Mesendoderm (in vitro differentiated cells): ENCODE measurements at regions not wholly inside any gene's neighbourhood (a gene's known extent, or its start where the extent isn't known, plus 50 kb on each side); places are given as distances from the start of the nearest gene placed in this dataset.
A peak's percentile ranks its signal among the peaks of the same experiment; 100 is the strongest.

ENCODE experiments used
- DNase-seq: peaks from one replicate; pipeline ENCODE4 v3.0.0; 2013
- H2AK5ac ChIP-seq: 2 replicates; pipeline ENCODE4 v1.6.1; 2013; ENCODE audit warnings: low read length, inconsistent platforms
- H2BK120ac ChIP-seq: 2 replicates; pipeline ENCODE4 v1.6.1; 2013; ENCODE audit warnings: low read depth, mild to moderate bottlenecking, low read length, moderate library complexity, mixed read lengths
- H2BK15ac ChIP-seq: replicated peaks from 2 replicates; pipeline ENCODE4 v1.6.1; 2013; ENCODE audit warnings: low read depth, mild to moderate bottlenecking, moderate library complexity
- H2BK5ac ChIP-seq: 2 replicates; pipeline ENCODE4 v1.6.1; 2013; ENCODE audit warnings: low read length, inconsistent platforms
- H3K18ac ChIP-seq: 2 replicates; pipeline ENCODE4 v1.6.1; 2013; ENCODE audit warnings: mild to moderate bottlenecking, low read length, mixed read lengths
- H3K23ac ChIP-seq: one replicate; pipeline ENCODE4 v1.6.1; 2013; ENCODE audit warnings: low read length
- H3K27ac ChIP-seq: 2 replicates; pipeline ENCODE4 v1.5.1; 2013; ENCODE audit warnings: low read depth, mild to moderate bottlenecking, inconsistent platforms, low read length, moderate library complexity
- H3K27me3 ChIP-seq: 2 replicates; pipeline ENCODE4 v1.6.1; 2013; ENCODE audit warnings: low read length, control low read depth, mild to moderate bottlenecking, inconsistent platforms; ENCODE audit not compliant: insufficient read depth, poor library complexity
- H3K36me3 ChIP-seq: 2 replicates; pipeline ENCODE4 v1.6.1; 2013; ENCODE audit warnings: low read length, inconsistent platforms; ENCODE audit not compliant: control insufficient read depth, insufficient read depth
- H3K4ac ChIP-seq: one replicate; pipeline ENCODE4 v1.6.1; 2013; ENCODE audit warnings: low read depth, mild to moderate bottlenecking, low read length, moderate library complexity
- H3K4me1 ChIP-seq: 2 replicates; pipeline ENCODE4 v1.6.1; 2013; ENCODE audit warnings: low read depth, low read length, inconsistent platforms; ENCODE audit not compliant: control insufficient read depth
- H3K4me2 ChIP-seq: 2 replicates; pipeline ENCODE4 v1.6.1; 2013; ENCODE audit warnings: low read length
- H3K4me3 ChIP-seq: 2 replicates; pipeline ENCODE4 v1.5.1; 2013; ENCODE audit warnings: mild to moderate bottlenecking, low read length
- H3K56ac ChIP-seq: one replicate; pipeline ENCODE4 v1.6.1; 2013; ENCODE audit warnings: low read length
- H3K79me1 ChIP-seq: 2 replicates; pipeline ENCODE4 v1.6.1; 2013; ENCODE audit warnings: low read length, inconsistent platforms
- H3K79me2 ChIP-seq: 2 replicates; pipeline ENCODE4 v1.6.1; 2013; ENCODE audit warnings: mild to moderate bottlenecking, low read length; ENCODE audit not compliant: control insufficient read depth, insufficient read depth
- H3K9ac ChIP-seq: 2 replicates; pipeline ENCODE4 v1.6.1; 2013; ENCODE audit warnings: low read length, inconsistent platforms
- H4K5ac ChIP-seq: one replicate; pipeline ENCODE4 v1.6.1; 2013; ENCODE audit warnings: low read length
- H4K8ac ChIP-seq: one replicate; pipeline ENCODE4 v1.6.1; 2013; ENCODE audit warnings: low read depth, mild to moderate bottlenecking, control low read depth, low read length, moderate library complexity
- WGBS: extraction: QIAGEN DNeasy Blood & Tissue Kit; methylation state at CpG from one replicate; pipeline ENCODE4 v1.1.7; 2013; ENCODE audit warnings: low lambda C conversion rate, missing lambda C conversion rate; ENCODE audit not compliant: insufficient coverage; ENCODE audit errors: extremely low coverage; 5-methylcytosine and 5-hydroxymethylcytosine counted together

DNA sequence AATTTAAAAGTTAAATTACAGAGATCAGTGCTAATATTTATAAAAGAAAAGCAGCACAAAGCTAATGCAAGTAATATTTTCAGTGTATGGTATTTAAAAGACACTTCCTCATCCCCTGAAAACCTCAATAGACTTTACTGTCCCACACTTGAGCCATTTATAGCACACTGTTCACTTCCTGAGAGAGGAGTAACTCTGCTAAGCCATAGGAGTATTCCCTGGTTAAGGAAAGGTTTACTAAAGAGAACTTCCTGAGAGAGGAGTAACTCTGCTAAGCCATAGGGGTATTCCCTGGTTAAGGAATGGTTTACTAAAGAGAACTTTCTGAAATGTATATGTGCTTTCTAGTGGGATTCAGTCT, 159.4 kb downstream of the NHLRC3 start:
- H4K5ac ChIP-seq, result no peak overlapping the region
- no peak overlapping the region for H2BK5ac ChIP-seq
- no peak overlapping the region for H4K8ac ChIP-seq
- H3K79me1 ChIP-seq, result no peaks in the 10 kb centered on the region
- H3K9ac ChIP-seq, result no peak overlapping the region
- H3K4me1 ChIP-seq, result peaks cover 6% of the 10 kb centered on the region
- no peak overlapping the region for H3K4ac ChIP-seq
- no peak overlapping the region for H2AK5ac ChIP-seq
- no peak overlapping the region for H3K27ac ChIP-seq
- no peak overlapping the region for H3K4me3 ChIP-seq
- H3K18ac ChIP-seq, result no peak overlapping the region
- DNase-seq, result no peak
- H3K56ac ChIP-seq, result no peak overlapping the region
- no peak overlapping the region for H3K4me2 ChIP-seq
- H3K23ac ChIP-seq, result no peak overlapping the region
- H3K79me2 ChIP-seq, result no peaks in the 10 kb centered on the region
- H3K36me3 ChIP-seq, result no peaks in the 10 kb centered on the region
- H3K27me3 ChIP-seq, result no peaks in the 10 kb centered on the region
- no peak overlapping the region for H2BK120ac ChIP-seq
- no peak overlapping the region for H2BK15ac ChIP-seq

DNA sequence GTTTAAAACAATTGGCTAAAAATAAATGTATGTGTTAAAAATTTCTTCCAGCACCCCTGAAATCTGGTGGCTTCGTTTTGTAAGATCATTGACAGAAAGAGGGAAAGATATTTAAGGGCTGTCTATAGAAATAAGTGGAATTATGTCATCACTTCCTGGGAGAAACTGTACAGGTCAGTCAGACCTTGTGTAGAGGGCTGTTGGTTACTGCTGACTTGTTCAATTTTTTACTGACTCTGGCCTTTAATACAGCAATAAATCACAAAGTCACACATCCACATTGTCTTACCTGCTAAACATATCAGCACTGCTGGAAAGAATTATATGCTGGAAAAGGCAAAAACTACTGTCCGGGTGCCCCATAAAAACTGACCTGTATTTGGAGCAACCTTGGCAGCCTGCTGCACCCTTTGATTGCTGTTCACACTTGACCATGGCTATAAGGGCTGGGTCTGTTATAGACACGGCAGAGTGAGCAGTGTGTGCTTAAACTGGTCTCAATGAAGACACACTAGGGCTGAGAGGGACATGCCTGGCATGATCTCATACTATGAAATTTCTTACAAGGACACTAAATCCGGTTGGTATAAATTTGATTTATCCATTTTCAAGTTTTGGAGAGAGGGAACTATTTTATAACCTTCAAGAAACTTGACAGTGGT, 162.1 kb downstream of the NHLRC3 start:
- H3K79me2 ChIP-seq, result no peaks in the 10 kb centered on the region
- DNase-seq, result peak; percentile 6
- H2BK5ac ChIP-seq, result peak overlapping the region; percentile 64
- H3K27ac ChIP-seq, result peak overlapping the region; percentile 54
- peaks cover 6% of the 10 kb centered on the region for H3K4me1 ChIP-seq
- H3K4me3 ChIP-seq, result no peak overlapping the region
- no peak overlapping the region for H3K4me2 ChIP-seq
- H4K8ac ChIP-seq, result no peak overlapping the region
- no peaks in the 10 kb centered on the region for H3K27me3 ChIP-seq
- H2AK5ac ChIP-seq, result no peak overlapping the region
- no peaks in the 10 kb centered on the region for H3K36me3 ChIP-seq
- peak overlapping the region; percentile 99 for H2BK120ac ChIP-seq
- WGBS, result no CpG with 5 or more reads among the region's 4 CpGs
- H3K9ac ChIP-seq, result no peak overlapping the region
- no peaks in the 10 kb centered on the region for H3K79me1 ChIP-seq
- H3K56ac ChIP-seq, result peak overlapping the region; percentile 82
- no peak overlapping the region for H3K4ac ChIP-seq
- H3K18ac ChIP-seq, result peak overlapping the region; percentile 96
- no peak overlapping the region for H2BK15ac ChIP-seq
- H4K5ac ChIP-seq, result no peak overlapping the region
- H3K23ac ChIP-seq, result no peak overlapping the region

DNA sequence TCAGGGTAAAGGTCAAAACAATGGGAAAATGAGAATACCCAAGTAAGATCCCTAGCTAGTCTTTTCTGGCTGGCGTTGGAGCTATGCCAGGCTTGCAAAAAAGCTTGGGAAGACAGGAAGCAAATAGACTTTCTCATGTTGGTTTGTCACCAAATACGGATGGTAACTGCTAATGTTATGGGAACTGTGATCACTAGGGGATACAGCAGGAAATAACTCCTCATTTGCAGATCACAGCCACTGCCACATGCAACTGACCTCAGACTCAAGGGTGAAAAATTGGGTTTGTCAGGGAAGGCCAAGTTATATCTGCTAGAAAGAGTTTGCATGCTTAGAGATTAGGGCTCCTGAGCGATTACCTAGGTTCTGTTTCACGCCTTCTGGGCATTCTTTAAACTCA, 162.9 kb downstream of the NHLRC3 start:
- Histone ChIP-seq H3K27me3 (no peaks in the 10 kb centered on the region), H2BK5ac (no peak overlapping the region), H3K23ac (no peak overlapping the region), H3K9ac (no peak overlapping the region), H3K36me3 (no peaks in the 10 kb centered on the region), H3K4me1 (peaks cover 6% of the 10 kb centered on the region), H2BK15ac (no peak overlapping the region), H3K79me2 (no peaks in the 10 kb centered on the region), H3K56ac (no peak overlapping the region), H3K4me3 (no peak overlapping the region), H4K8ac (no peak overlapping the region), H2AK5ac (no peak overlapping the region), H3K79me1 (no peaks in the 10 kb centered on the region), H2BK120ac (no peak overlapping the region), H3K18ac (no peak overlapping the region), H4K5ac (no peak overlapping the region), H3K4ac (no peak overlapping the region), H3K27ac (peak overlapping the region; percentile 54), H3K4me2 (no peak overlapping the region)
- WGBS, result no CpG with 5 or more reads among the region's 4 CpGs
- DNase-seq, result peak; percentile 97

DNA sequence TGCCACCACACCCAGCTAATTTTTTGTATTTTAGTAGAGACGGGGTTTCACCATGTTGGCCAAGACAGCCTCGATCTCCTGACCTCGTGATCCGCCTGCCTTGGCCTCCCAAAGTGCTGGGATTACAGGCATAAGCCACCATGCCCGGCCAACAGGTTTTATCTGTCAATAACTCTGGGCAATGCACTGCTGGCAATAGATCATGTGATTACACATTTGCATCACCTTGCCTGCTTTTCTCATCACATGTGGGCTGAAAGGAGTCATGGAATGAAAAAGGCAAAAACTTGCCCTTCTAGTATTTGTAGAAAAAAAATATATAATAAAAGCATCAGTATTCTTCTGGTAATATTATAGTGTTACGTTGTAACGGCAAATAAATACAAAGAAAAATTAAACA, 164.5 kb downstream of the NHLRC3 start:
- H2BK15ac ChIP-seq, result no peak overlapping the region
- no peaks in the 10 kb centered on the region for H3K79me2 ChIP-seq
- no peak overlapping the region for H2BK120ac ChIP-seq
- DNase-seq, result no peak
- H3K56ac ChIP-seq, result no peak overlapping the region
- H3K4me1 ChIP-seq, result peaks cover 6% of the 10 kb centered on the region
- no peaks in the 10 kb centered on the region for H3K27me3 ChIP-seq
- no peak overlapping the region for H2BK5ac ChIP-seq
- no peak overlapping the region for H3K4ac ChIP-seq
- no peak overlapping the region for H3K27ac ChIP-seq
- H3K79me1 ChIP-seq, result no peaks in the 10 kb centered on the region
- 100% methylated on average over 2 of the region's 7 CpGs for WGBS
- H3K4me3 ChIP-seq, result no peak overlapping the region
- no peak overlapping the region for H3K9ac ChIP-seq
- H3K36me3 ChIP-seq, result no peaks in the 10 kb centered on the region
- H3K18ac ChIP-seq, result no peak overlapping the region
- H4K8ac ChIP-seq, result no peak overlapping the region
- H3K4me2 ChIP-seq, result no peak overlapping the region
- H2AK5ac ChIP-seq, result no peak overlapping the region
- H4K5ac ChIP-seq, result no peak overlapping the region
- no peak overlapping the region for H3K23ac ChIP-seq

DNA sequence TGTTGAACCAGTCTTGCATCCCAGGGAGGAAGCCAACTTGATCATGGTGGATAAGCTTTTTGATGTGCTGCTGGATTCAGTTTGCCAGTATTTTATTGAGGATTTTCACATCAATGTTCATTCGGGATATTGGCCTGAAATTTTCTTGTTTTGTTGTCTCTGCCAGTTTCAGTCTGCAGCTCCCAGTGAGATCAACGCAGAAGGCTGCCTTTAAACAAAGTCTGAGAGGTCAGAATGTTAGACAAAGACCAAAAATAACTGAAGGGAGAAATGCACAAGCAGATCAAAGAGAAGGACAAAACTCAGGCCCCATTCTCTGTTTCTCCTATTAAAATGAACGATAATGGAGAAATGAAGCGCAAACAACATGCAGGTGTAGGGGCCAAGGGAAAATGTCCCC, 170.4 kb downstream of the NHLRC3 start:
- no peak overlapping the region for H3K9ac ChIP-seq
- no peak overlapping the region for H3K4ac ChIP-seq
- no peak overlapping the region for H3K4me3 ChIP-seq
- H4K8ac ChIP-seq, result no peak overlapping the region
- no peak overlapping the region for H3K18ac ChIP-seq
- H2BK5ac ChIP-seq, result no peak overlapping the region
- no peaks in the 10 kb centered on the region for H3K36me3 ChIP-seq
- DNase-seq, result no peak
- no peak overlapping the region for H2BK120ac ChIP-seq
- H2BK15ac ChIP-seq, result no peak overlapping the region
- H4K5ac ChIP-seq, result no peak overlapping the region
- H3K27ac ChIP-seq, result no peak overlapping the region
- H3K79me1 ChIP-seq, result no peaks in the 10 kb centered on the region
- no CpG with 5 or more reads among the region's 4 CpGs for WGBS
- H3K23ac ChIP-seq, result no peak overlapping the region
- H3K4me1 ChIP-seq, result no peaks in the 10 kb centered on the region
- no peak overlapping the region for H3K4me2 ChIP-seq
- no peak overlapping the region for H3K56ac ChIP-seq
- H3K27me3 ChIP-seq, result no peaks in the 10 kb centered on the region
- no peak overlapping the region for H2AK5ac ChIP-seq
- H3K79me2 ChIP-seq, result no peaks in the 10 kb centered on the region
